Skin epidermis (tissue), 12 donors: ENCODE measurements at regions not wholly inside any gene's neighbourhood (a gene's known extent, or its start where the extent isn't known, plus 50 kb on each side); places are given as distances from the start of the nearest gene placed in this dataset.
"Not testable (repeated sequence)": the region's sequence is repeated elsewhere in the genome, so short reads cannot be mapped to it uniquely, and the experiment has no call there.

Experiments
- H3K27ac ChIP-seq, 21 experiments: fragments of 200-600 bp; sonication (generic) in 11 of 21; one replicate each; pipeline ENCODE4 v1.5.0; 2020; ENCODE audit warnings: mild to moderate bottlenecking in 3 of 21, inconsistent platforms in 2 of 21, moderate library complexity in 2 of 21
- H3K4me3 ChIP-seq, 7 experiments: fragments of 200-600 bp; sonication (generic) in 2 of 7; one replicate each; pipeline ENCODE4 v1.5.0; 2020; ENCODE audit warnings: inconsistent platforms in 2 of 7, mild to moderate bottlenecking in 2 of 7, moderate library complexity in 1 of 7

DNA sequence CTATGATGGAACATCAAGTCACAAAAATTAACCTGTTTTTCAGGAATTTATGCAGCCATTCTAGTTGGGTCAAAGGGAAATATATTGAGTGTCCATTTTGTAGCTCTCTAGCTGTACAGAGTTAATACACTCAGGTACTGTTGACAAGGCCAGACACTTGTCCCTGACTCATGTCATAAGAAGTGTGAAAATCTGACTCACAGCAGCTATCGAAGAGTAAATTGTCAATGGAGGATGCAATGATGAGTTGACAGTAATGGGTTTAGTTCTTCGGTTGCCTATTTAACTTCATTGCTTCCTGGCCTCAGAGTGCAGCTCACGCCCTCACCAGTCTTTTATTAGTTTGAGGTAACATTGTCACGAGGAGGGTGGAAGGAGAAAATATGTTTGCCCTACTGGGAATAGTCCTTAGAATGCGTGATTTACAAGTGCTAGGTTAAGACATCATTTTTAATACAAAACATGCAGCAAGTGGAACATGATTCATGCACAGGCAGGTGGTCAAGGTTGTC is 255.1 kb downstream of the XPNPEP1 start:
- Histone ChIP-seq H3K4me3 (no peak overlapping the region), H3K27ac (no peak overlapping the region)

- Histone ChIP-seq H3K27ac (no peak overlapping the region), H3K4me3 (no peak overlapping the region)
Measured at GRCh38 chr10:109665321-109665720, 258.0 kb downstream of the XPNPEP1 start.

DNA sequence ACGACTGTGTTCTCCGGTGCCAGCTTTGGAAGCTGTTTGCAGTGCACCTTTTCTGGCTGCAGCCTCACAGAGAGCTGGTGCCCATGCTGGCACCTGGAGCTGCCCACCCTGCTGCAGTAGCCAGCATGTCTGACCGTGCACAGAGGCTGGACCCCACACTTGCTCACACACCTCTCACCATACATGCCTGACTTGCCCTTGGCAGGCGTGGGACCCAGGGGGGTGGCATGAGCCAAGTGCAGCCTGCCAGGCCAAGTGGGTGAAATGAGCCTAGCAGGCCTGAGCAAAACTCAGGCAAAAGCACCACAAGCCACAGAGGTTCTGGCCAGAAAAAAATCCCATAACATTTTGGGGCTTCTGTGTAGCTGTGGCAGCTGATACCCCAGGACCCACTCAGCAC is 258.8 kb downstream of the XPNPEP1 start:
- no peak overlapping the region for H3K27ac ChIP-seq
- H3K4me3 ChIP-seq, result no peak overlapping the region

DNA sequence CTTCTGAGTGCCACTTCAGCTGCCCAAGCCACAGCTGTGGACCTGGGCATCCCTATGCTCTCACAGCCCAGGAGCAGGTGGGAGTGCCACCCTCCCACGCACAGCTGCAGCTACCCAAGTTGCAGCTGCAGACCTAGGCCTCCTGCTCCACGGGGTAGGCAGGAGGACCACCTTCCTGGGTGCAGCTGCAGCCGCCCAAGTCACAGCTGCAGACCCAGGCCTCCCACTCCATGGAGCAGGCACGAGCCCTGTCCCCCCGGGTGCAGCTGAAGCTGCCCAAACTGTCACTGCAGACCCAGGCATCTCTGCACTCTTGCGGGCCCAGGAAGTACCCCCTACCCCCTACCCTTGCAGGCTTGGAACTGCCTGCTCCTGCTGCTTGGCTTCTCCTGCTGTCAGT is 260.2 kb downstream of the XPNPEP1 start:
- Histone ChIP-seq H3K4me3 (no peak overlapping the region), H3K27ac (no peak overlapping the region)

DNA sequence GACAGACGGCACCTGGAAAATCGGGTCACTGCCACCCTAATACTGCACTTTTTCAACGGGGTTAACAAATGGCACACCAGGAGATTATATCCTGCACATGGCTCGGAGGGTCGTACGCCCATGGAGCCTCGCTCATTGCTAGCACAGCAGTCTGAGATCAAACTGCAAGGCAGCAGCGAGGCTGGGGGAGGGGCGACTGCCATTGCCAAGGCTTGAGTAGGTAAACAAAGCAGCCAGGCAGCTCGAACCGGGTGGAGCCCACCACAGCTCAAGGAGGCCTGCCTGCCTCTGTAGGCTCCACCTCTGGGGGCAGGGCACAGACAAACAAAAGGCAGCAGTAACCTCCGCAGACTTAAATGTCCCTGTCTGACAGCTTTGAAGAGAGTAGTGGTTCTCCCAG is 270.7 kb downstream of the XPNPEP1 start:
- H3K27ac ChIP-seq, H3K4me3 ChIP-seq: not testable (repeated sequence)

DNA sequence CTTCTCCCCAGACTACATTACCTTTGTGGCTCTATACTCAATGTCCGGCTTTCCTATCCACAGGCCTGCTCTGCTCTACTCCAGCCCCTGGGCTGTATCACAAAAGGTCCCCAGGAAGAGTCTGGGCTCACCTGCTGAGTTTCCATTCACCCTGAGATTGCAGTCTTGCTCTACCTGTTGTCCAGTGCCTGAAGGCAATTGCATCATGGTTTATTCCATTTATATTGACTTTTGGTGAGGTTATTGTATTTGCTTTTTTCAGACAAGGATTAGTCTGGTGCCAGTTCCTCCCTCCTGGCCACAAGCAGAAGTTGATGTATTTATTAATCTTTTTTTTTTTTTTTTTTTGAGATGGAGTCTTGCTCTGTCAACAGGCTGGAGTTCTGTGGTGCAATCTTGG is 273.1 kb downstream of the XPNPEP1 start:
- no peak overlapping the region for H3K4me3 ChIP-seq
- no peak overlapping the region for H3K27ac ChIP-seq

GRCh38 chr10:109647627-109648026 is 275.7 kb downstream of the XPNPEP1 start:
- Histone ChIP-seq H3K4me3 (no peak overlapping the region), H3K27ac (no peak overlapping the region)

GRCh38 chr10:109633846-109634245 is 289.5 kb downstream of the XPNPEP1 start:
- H3K27ac ChIP-seq, result no peak overlapping the region
- no peak overlapping the region for H3K4me3 ChIP-seq

DNA sequence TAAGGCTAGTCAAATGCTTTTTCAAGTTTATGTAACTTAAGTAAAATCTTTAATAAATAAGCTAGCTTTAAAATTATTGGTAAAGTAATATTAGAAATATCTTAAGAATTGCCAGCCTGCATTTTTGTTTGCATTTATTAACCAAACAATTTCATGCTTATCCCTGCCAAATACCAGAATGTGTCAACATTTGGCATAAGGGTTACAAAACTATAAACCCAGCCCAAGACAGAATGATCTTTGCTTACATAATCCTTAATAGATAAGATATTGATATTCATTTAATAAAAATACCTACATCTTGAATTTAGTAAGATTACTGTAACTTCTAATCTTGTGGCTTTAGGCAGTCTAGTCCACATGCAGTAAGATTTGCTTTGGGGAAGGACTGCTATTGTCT is 290.3 kb downstream of the XPNPEP1 start:
- not testable (repeated sequence) for H3K27ac ChIP-seq, H3K4me3 ChIP-seq

DNA sequence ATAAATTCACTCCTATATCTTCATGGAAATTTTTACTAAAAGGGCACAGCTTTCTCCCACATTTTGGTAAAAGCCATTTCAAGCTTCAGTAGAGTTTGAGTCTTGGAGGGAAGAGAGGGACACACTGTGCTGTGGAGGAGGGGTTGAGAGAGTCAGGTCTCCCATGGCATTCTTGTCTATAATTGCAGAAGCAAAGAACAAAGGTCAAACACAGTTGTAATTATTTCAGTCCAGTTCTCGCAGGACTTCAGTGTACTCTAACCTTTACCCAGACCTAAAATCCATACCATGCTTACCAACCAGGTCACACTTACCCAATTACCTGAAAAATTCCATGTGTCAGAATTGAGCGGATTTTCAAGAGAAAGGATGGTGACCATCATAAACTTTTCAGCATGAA is 298.4 kb downstream of the XPNPEP1 start:
- H3K27ac ChIP-seq, result no peak overlapping the region
- H3K4me3 ChIP-seq, result no peak overlapping the region

GRCh38 chr10:109622566-109622965 is 300.7 kb downstream of the XPNPEP1 start:
- no peak overlapping the region for H3K27ac ChIP-seq
- no peak overlapping the region for H3K4me3 ChIP-seq

DNA sequence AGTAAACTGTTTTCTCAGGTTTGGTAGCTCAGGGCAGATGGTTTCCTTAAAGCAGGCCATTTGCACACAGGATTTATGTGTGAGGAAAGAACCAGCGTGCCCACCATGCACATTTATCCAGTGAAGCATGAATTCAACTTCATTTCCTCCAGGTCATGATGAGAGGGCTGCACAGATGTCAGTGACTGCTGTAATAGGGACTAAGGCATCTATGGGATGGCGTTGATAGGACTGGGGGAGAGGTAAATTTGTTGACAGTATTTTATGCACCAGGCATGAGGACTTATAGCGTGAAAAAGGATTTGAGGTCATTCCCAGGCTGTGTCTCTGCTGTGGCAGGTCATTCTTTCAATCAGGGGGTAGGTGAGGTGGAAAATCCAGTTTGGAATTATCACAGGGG is 302.9 kb downstream of the XPNPEP1 start:
- Histone ChIP-seq H3K4me3 (no peak overlapping the region), H3K27ac (no peak overlapping the region)

GRCh38 chr10:109619914-109620313 is 303.4 kb downstream of the XPNPEP1 start:
- Histone ChIP-seq H3K4me3 (no peak overlapping the region), H3K27ac (no peak overlapping the region)

GRCh38 chr10:109618748-109619147 is 304.6 kb downstream of the XPNPEP1 start:
- no peak overlapping the region for H3K27ac ChIP-seq
- H3K4me3 ChIP-seq, result no peak overlapping the region

DNA sequence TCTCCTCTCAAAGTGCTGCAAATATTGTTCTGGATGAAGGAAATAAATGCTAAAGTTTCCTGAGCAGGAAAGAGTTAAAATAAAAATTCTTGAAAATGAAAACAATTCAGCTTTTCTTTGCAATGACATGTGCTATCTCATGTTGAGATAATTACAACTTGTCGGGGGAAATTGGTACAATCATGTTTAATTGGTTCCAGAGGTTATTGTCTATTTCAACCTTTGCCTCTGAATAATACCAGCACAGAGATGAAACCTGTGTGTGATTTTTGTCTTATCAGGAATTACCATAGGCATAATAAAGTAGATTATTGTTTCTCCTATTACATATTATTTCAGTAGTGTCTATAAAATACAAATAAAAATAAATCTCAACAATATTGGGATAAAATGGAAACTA is 305.0 kb downstream of the XPNPEP1 start:
- H3K4me3 ChIP-seq, result no peak overlapping the region
- no peak overlapping the region for H3K27ac ChIP-seq

DNA sequence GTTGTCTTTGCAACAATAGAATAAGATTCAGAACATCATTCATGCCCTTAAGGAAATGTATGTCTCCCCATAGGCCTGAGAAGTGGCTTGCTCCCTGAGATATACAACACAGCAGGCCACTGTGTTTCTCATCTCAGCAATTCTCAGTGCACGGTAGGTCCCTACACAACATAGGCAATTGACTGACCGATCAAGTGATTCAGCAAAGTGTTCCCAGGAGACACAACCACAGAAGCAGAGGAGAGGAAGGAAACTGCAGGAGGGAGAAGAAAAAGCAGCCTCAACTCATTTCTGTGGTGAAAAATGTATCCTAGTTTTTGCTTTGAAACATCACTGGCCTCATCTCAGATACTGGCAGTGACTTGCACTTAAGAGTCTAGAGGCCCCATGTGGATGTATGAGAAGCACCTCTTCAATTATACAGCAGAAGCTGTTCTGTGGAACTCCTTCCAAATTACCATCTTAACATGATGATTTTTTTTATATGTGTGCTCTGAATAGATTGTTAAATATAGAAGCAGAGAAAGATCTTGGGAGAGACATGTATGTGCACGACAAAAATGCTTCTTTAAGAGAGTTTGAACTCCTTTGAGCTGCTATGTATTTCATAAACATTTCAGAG is 306.8 kb downstream of the XPNPEP1 start:
- no peak overlapping the region for H3K4me3 ChIP-seq
- no peak overlapping the region for H3K27ac ChIP-seq

GRCh38 chr10:109595356-109595755 is 328.0 kb downstream of the XPNPEP1 start:
- not testable (repeated sequence) for H3K27ac ChIP-seq, H3K4me3 ChIP-seq

DNA sequence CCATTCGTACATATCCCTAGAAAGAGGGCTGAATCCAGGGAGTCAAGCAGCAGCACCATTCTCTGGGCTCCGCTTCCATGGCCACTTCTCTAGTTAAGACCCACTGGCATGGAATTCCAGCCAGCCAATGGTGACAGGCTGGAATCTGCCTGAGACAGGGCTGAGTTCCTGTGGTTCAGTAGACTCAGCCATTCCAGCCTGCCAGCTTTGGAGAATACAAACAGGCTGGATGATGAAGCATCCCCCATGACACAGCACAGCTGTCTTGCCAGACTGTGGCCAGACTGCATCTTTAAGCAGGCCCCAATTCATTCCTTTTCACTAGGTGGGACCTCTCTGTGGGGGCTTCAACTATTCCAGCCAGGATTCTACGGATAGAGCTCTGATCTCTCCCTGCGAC is 329.6 kb downstream of the XPNPEP1 start:
- no peak overlapping the region for H3K27ac ChIP-seq
- no peak overlapping the region for H3K4me3 ChIP-seq

DNA sequence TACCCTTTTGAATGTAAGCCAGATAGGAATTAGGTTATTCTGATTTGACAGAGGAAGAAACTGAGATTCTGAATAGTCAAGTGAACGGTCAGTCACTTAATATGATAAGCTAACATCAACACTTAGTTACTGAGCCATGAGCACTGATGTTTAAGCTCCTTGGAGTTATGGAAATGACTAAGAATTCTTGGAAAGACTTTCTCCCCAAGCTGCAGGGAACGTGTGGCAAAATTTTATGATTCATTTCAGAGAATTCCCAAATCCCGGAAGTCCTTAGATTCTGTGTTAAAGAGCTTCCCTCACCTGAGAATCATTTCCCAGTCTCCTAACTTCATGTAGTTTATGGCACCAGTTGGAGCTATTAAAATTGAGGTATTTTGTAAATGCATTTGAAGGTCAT is 330.9 kb downstream of the XPNPEP1 start:
- Histone ChIP-seq H3K4me3 (no peak overlapping the region), H3K27ac (no peak overlapping the region)

DNA sequence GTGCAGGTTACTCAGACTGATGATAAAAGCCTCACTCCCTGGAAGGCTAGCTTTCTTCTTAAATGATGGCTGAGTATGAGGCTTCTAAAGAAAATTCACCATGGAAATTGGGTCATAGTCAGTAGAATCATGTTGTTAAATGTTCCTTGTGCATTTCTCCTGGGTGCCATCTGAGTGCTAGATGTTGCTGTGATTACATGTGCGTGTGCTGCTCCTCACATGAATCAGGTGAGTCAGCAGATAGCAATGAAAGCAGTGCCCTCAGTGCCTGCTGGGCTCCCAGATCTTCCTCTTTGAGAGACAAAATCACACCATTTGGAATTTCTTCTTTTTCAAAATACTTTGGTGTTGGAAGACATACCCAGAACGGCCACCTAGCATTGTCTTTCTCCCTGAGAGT is 331.7 kb downstream of the XPNPEP1 start:
- H3K4me3 ChIP-seq, result no peak overlapping the region
- no peak overlapping the region for H3K27ac ChIP-seq

- no peak overlapping the region for H3K4me3 ChIP-seq
Measured at GRCh38 chr10:109588259-109588658, 335.1 kb downstream of the XPNPEP1 start.

GRCh38 chr10:109587366-109587765 is 335.9 kb downstream of the XPNPEP1 start:
- no peak overlapping the region for H3K4me3 ChIP-seq
- no peak overlapping the region for H3K27ac ChIP-seq

More at GRCh38 chr10:109588259-109588658, 335.1 kb downstream of the XPNPEP1 start:
- no peak overlapping the region for H3K27ac ChIP-seq
